ENCODE measurements at regions not wholly inside any gene's neighbourhood (a gene's known extent, or its start where the extent isn't known, plus 50 kb on each side); places are given as distances from the start of the nearest gene placed in this dataset.

DNA sequence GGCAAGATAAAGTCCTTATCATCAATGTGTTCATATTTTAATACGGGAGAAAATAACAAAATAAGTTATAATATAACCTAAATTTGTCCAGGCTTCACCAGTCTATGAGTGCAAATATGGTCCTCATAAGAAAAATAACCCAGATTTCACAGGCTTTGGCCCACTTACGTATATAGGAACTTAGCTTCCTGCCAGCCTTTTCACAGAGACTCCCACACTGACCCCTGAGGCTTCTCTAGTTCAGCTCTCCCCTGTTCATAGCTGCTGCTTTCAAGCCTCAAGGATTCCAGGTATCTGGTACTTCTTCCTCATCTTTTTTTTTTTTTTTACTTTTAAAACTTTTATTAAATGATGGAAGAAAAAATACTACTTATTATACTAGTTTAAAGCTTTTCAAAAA is 74.9 kb upstream of the PELI1 start:
- TF ChIP-seq ISL1 (CRISPR knock-in tag; IDR thresholded peaks at IDR 0.05) (no peak), TOX (CRISPR knock-in tag; IDR thresholded peaks at IDR 0.05; ENCODE audit: borderline replicate concordance) (no peak), RARB (CRISPR knock-in tag; IDR thresholded peaks at IDR 0.05) (no peak), ZFP30 (CRISPR knock-in tag; IDR thresholded peaks at IDR 0.05) (no peak), PATZ1 (CRISPR knock-in tag; IDR thresholded peaks at IDR 0.05; ENCODE audit: borderline replicate concordance) (no peak), SNAI2 (CRISPR knock-in tag; IDR thresholded peaks at IDR 0.05) (no peak)

Data from SK-N-SH treated with all-trans-retinoic acid at 6 μM for 48 hours (cell line).